ENCODE measurements at regions not wholly inside any gene's neighbourhood (a gene's known extent, or its start where the extent isn't known, plus 50 kb on each side); places are given as distances from the start of the nearest gene placed in this dataset.
"Not testable (repeated sequence)": the region's sequence is repeated elsewhere in the genome, so short reads cannot be mapped to it uniquely, and the experiment has no call there.

DNA sequence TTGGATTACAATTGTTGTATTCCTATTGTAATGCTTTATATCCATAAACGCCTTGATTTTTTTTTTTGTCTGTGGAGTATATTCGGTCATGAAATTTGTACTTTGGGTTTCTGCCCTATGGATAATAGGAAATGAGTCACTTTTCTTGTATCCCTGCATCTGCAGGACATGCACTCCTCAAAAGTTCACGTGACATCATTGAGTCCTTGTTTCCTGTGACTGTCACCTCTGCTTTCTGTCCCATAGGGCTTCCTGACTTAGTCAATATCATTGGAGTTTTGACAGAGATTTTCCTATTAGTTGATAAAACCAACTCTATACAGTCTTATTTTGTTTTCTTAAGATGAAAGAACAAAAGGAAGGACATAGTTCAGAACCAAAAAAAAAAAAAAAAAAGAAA lies 356.3 kb downstream of the MAT2B start:
- DNase-seq (ENCODE audit: low read depth), result no peak
- H3K4me3 ChIP-seq (ENCODE audit: low read length), result no peak overlapping the region
- TF ChIP-seq, protein P1, sequence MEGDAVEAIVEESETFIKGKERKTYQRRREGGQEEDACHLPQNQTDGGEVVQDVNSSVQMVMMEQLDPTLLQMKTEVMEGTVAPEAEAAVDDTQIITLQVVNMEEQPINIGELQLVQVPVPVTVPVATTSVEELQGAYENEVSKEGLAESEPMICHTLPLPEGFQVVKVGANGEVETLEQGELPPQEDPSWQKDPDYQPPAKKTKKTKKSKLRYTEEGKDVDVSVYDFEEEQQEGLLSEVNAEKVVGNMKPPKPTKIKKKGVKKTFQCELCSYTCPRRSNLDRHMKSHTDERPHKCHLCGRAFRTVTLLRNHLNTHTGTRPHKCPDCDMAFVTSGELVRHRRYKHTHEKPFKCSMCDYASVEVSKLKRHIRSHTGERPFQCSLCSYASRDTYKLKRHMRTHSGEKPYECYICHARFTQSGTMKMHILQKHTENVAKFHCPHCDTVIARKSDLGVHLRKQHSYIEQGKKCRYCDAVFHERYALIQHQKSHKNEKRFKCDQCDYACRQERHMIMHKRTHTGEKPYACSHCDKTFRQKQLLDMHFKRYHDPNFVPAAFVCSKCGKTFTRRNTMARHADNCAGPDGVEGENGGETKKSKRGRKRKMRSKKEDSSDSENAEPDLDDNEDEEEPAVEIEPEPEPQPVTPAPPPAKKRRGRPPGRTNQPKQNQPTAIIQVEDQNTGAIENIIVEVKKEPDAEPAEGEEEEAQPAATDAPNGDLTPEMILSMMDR (IDR thresholded peaks at IDR 0.05; ENCODE audit: insufficient read depth, low read depth, low read length, missing control alignments), result no peak

DNA sequence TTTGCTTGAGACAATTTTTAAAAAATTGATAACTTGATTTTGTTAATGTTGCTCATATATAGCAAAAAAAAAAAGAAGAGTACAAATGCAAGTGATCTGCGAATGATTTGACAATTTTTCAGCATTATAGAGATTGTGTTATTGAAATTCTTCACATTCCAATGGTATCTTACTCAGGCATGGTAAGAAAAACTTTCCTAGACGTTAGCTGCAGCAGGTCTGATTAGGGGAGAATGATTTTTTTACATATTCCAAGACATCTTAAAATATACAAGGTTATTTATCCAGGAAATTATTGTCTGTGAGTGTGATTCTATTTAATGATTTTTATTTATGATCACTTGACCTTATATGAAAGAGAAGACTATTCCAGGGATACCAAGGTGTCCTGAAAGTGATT lies 361.9 kb downstream of the MAT2B start:
- no peak for DNase-seq (ENCODE audit: low read depth)
- no peak overlapping the region for H3K4me3 ChIP-seq (ENCODE audit: low read length)

DNA sequence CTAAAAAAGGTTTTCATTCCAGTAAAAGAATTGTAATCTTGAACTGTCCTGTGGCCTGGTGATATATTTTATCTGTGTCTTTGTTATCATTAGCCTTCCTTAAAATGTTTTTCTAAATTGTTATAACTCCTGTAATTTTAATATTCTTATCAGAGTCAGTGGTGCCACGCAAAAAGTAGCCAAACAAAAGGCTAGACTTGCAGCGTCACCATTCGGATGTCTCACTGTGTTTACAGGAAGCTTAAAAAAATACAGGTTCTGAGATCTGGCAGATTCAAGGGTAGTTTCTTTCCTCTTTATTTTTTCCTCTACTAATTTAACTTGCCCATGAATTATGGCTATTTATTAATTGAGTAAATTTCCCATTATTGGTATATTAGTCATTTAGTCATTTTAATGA lies 362.3 kb downstream of the MAT2B start:
- H3K4me3 ChIP-seq (ENCODE audit: low read length), result no peak overlapping the region
- DNase-seq (ENCODE audit: low read depth), result no peak
- TF ChIP-seq, protein P1 (IDR thresholded peaks at IDR 0.05; ENCODE audit: insufficient read depth, low read depth, low read length, missing control alignments), result no peak

More for the DNA sequence above, 361.9 kb downstream of the MAT2B start:
- TF ChIP-seq, protein P1 (IDR thresholded peaks at IDR 0.05; ENCODE audit: insufficient read depth, low read depth, low read length, missing control alignments), result no peak

DNA sequence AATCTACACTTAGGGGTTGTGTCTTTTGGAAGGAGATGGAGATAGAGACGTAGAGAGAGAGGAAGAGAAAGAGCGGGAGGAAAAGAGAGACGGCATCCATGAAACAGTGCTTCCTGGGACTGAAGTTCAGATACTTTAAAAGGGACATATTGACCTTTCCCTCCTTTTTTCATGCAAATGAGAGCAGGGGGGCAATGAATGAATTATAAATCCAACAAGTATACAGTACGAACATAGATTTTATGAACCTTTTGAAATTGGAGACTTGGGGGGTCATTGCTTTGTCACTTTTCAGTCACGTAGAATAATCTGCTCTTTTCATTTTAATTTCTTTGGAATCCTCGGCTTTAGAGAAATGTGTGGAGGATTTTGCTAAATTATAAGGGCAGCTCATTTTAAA lies 364.2 kb downstream of the MAT2B start:
- no peak for DNase-seq (ENCODE audit: low read depth)
- no peak overlapping the region for H3K4me3 ChIP-seq (ENCODE audit: low read length)
- TF ChIP-seq, protein P1 (IDR thresholded peaks at IDR 0.05; ENCODE audit: insufficient read depth, low read depth, low read length, missing control alignments), result no peak

DNA sequence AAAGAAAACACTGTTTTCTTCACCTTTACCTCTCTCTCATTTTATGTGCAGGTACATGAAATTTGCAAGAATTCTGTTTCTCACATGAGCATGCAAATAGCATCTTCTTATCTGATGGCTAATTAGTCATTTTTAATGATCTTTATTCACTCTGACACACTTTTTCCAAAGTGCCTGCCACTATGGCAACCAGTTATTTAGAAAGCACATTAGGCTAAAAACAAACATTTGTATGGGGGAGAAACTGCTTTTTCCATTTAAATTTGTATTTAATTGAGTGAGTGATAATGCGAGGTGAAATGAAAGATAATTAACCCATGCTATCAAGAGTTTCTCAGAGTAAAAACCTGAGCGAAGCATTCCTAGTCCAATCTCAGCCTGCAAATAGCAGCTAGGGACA lies 365.0 kb downstream of the MAT2B start:
- no peak for DNase-seq (ENCODE audit: low read depth)

DNA sequence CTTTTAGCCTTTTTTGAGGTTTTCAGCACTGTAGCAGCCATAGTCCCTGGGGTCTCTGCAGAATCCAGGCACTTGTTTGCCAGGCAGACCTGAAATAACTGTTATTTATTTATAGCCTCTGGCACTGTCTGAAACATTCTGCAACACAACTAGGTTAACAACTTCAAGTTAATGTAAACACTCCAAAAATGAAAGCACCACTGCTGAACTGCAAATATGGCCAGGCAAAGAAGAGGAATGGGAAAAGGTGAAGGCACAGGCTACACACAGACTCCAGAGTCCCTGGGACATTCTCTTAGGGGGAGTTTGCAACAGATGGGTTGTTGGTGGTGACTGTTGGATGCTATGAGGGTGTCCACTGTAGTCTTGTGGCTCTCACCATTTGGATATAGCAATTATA lies 369.0 kb downstream of the MAT2B start:
- no peak overlapping the region for H3K4me3 ChIP-seq (ENCODE audit: low read length)
- no peak for DNase-seq (ENCODE audit: low read depth)
- TF ChIP-seq, protein P1 (IDR thresholded peaks at IDR 0.05; ENCODE audit: insufficient read depth, low read depth, low read length, missing control alignments), result no peak

More for the DNA sequence above, 365.0 kb downstream of the MAT2B start:
- TF ChIP-seq, protein P1 (IDR thresholded peaks at IDR 0.05; ENCODE audit: insufficient read depth, low read depth, low read length, missing control alignments), result no peak
- H3K4me3 ChIP-seq (ENCODE audit: low read length), result no peak overlapping the region

DNA sequence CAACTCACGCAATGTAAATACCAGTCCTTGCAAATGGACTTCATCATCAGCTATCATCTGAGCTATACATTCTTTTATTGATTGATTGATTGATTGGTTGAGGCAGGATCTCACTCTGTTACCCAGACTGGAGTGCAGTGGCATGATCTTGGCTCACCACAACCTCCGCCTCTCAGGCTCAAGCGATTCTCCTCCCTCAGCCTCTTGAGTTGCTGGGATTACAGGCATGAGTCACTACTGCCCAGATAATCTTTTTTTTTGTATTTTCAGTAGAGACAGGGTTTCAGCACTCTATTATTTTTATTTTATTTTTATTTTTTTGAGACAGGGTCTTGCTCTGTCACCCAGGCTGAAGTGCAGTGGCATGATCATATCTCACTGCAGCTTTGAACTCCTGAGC lies 369.5 kb downstream of the MAT2B start:
- not testable (repeated sequence) for DNase-seq (ENCODE audit: low read depth); H3K4me3 ChIP-seq (ENCODE audit: low read length)

DNA sequence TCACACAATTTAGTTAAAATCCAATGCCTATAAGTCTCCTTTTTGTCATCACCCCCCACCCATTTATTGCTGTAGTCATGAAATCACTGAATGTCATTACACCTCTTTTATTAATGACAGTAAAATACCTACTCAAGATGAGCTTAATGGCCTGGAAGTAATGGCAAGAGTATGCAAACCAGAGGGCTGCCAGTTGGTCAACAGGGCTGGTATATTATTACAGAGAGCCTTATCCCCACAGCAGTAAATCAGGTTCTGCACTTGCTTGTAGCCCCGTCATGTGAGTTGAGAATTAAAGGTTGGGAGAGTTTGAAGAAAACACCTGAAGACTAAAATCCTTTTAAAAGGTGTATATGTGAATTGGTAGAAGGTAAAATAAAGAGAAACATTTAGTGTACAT lies 372.4 kb downstream of the MAT2B start:
- H3K4me3 ChIP-seq (ENCODE audit: low read length), result no peak overlapping the region
- TF ChIP-seq, protein P1 (IDR thresholded peaks at IDR 0.05; ENCODE audit: insufficient read depth, low read depth, low read length, missing control alignments), result no peak
- DNase-seq (ENCODE audit: low read depth), result no peak
